GM19043 (cell line): ENCODE measurements at regions not wholly inside any gene's neighbourhood (a gene's known extent, or its start where the extent isn't known, plus 50 kb on each side); places are given as distances from the start of the nearest gene placed in this dataset.
A peak's percentile ranks its signal among the peaks of the same experiment; 100 is the strongest.

Experiments used
- ATAC-seq: cut with Tn5 transposase; IDR thresholded peaks from one replicate; pipeline ENCODE4 v1.9.1; 2021; ENCODE audit warnings: low read depth; ENCODE audit not compliant: unreplicated experiment

GRCh38 chr4:18397681-18398390 is 376.3 kb upstream of the LCORL start:
- no peak for ATAC-seq

GRCh38 chr4:18394656-18395055 is 373.1 kb upstream of the LCORL start:
- no peak for ATAC-seq

- ATAC-seq: no peak
Measured at GRCh38 chr4:18391354-18391728, 369.8 kb upstream of the LCORL start.

GRCh38 chr4:18390655-18391353 is 369.2 kb upstream of the LCORL start:
- no peak for ATAC-seq

- ATAC-seq: no peak
Measured at GRCh38 chr4:18389115-18389514, 367.6 kb upstream of the LCORL start.

- no peak for ATAC-seq
Measured at GRCh38 chr4:18388039-18388438, 366.5 kb upstream of the LCORL start.

GRCh38 chr4:18381186-18381585 is 359.6 kb upstream of the LCORL start:
- ATAC-seq: no peak

GRCh38 chr4:18369561-18369960 is 348.0 kb upstream of the LCORL start:
- no peak for ATAC-seq

- peak; percentile 93 for ATAC-seq
Measured at GRCh38 chr4:18366892-18367291, 345.3 kb upstream of the LCORL start.

- ATAC-seq: no peak
Measured at GRCh38 chr4:18366136-18366535, 344.6 kb upstream of the LCORL start.

GRCh38 chr4:18343581-18343980 is 322.0 kb upstream of the LCORL start:
- ATAC-seq: no peak

- ATAC-seq: no peak
Measured at GRCh38 chr4:18342847-18343246, 321.3 kb upstream of the LCORL start.

- no peak for ATAC-seq
Measured at GRCh38 chr4:18321956-18322530, 300.5 kb upstream of the LCORL start.

GRCh38 chr4:18319431-18319830 is 297.9 kb upstream of the LCORL start:
- ATAC-seq: no peak

GRCh38 chr4:18318682-18319388 is 297.3 kb upstream of the LCORL start:
- ATAC-seq: no peak

GRCh38 chr4:18314731-18315130 is 293.2 kb upstream of the LCORL start:
- no peak for ATAC-seq

GRCh38 chr4:18297684-18298083 is 276.1 kb upstream of the LCORL start:
- ATAC-seq: no peak

GRCh38 chr4:18296411-18296810 is 274.9 kb upstream of the LCORL start:
- no peak for ATAC-seq

GRCh38 chr4:18294846-18295245 is 273.3 kb upstream of the LCORL start:
- no peak for ATAC-seq

- no peak for ATAC-seq
Measured at GRCh38 chr4:18294021-18294420, 272.5 kb upstream of the LCORL start.

- no peak for ATAC-seq
Measured at GRCh38 chr4:18292411-18292810, 270.9 kb upstream of the LCORL start.
